ENCODE measurements at regions not wholly inside any gene's neighbourhood (a gene's known extent, or its start where the extent isn't known, plus 50 kb on each side); places are given as distances from the start of the nearest gene placed in this dataset.
"Not testable (repeated sequence)": the region's sequence is repeated elsewhere in the genome, so short reads cannot be mapped to it uniquely, and the experiment has no call there.

GRCh38 chr18:30177056-30177455 is 865.5 kb downstream of the DSC3 start:
- no peak for DNase-seq (ENCODE audit: low read depth, low spot score)

- DNase-seq (ENCODE audit: low read depth, low spot score), result no peak
These were observed 866.8 kb downstream of the DSC3 start for GRCh38 chr18:30175621-30176225.

- DNase-seq (ENCODE audit: low read depth, low spot score), result no peak
These were observed 867.4 kb downstream of the DSC3 start for GRCh38 chr18:30175061-30175574.

DNA sequence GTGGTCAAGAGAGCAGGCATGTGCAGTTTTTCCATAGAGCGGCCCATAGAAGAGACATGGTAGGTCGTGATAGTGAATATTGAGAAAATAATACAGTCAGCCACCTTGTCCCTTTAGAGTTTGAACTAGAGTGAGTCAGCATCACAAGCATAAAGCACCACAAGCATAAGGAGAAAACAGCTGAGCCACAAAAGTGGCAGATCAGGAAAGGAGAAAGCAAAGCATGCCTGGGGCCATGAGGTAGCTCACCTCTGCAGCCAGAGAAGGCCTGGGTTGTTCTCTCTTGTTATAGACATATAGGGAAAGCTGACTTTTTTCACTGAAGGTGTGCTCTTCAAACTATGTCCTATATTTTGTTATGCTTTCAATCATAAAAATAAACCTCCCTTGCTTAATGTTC is 879.0 kb downstream of the DSC3 start:
- no peak for DNase-seq (ENCODE audit: low read depth, low spot score)

- no peak for DNase-seq (ENCODE audit: low read depth, low spot score)
These were observed 882.4 kb downstream of the DSC3 start for GRCh38 chr18:30160124-30160523.

GRCh38 chr18:30150586-30151250 is 891.8 kb downstream of the DSC3 start:
- DNase-seq (ENCODE audit: low read depth, low spot score), result no peak

- no peak for DNase-seq (ENCODE audit: low read depth, low spot score)
These were observed 893.0 kb downstream of the DSC3 start for GRCh38 chr18:30149585-30149984.

DNA sequence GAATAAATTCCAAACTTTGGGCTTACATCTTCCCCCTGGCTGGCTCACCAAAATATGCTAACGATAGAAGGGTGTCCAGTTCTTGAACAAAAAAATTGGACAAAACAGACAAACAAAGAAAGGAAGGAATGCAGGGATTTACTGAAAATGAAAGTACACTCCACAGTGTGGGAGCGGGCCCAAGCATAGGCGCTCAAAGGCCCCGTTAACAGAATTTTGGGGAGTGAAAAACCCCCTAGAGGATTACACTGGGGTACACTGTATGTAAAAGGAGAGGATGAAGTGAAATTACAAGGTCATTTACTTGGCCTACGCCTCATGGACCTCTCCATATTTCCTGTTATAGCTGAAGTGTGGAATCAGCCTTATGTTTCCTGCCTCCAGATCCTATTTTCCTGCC is 899.7 kb downstream of the DSC3 start:
- no peak for DNase-seq (ENCODE audit: low read depth, low spot score)

DNA sequence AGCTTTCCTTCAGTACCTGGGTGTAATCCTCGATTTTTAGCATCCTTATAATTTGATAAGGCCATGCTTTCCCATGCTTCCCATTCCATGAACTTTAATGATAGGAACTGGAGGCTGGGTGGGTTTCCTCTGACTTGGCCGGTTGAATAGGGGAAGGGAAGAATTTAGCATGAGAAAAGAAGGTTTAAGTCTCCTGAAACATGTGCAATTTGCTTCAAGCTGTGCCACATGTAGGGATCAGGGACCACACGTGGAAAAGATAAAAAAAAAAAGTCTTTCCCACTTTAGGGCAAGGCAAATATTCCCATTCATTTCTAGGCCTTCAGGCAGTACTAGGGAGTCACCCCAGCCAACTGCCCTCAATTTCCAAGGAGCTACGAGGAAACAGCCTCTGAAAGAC is 900.3 kb downstream of the DSC3 start:
- no peak for DNase-seq (ENCODE audit: low read depth, low spot score)

GRCh38 chr18:30141506-30141905 is 901.0 kb downstream of the DSC3 start:
- DNase-seq (ENCODE audit: low read depth, low spot score), result not testable (repeated sequence)

- DNase-seq (ENCODE audit: low read depth, low spot score), result no peak
These were observed 902.8 kb downstream of the DSC3 start for GRCh38 chr18:30139631-30140287.

DNA sequence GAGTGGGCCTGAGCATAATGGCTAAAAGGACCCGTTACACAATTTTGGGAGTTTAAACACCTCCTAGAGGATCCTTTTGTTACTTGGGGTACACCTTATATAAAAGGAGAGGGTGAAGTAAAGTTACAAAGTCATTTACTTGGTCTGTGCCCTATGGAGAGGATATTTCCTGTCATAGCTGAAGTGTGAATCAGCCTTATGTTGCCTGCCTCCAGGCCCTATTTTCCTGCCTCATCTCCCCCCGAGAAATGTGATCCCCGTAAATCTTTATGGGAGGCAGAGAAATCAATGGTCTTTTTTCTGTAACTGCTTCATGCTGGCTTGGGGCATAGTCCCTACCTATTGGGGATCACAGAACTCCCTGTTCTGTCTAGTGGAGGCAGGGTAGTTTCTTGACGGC is 906.6 kb downstream of the DSC3 start:
- DNase-seq (ENCODE audit: low read depth, low spot score), result no peak

DNA sequence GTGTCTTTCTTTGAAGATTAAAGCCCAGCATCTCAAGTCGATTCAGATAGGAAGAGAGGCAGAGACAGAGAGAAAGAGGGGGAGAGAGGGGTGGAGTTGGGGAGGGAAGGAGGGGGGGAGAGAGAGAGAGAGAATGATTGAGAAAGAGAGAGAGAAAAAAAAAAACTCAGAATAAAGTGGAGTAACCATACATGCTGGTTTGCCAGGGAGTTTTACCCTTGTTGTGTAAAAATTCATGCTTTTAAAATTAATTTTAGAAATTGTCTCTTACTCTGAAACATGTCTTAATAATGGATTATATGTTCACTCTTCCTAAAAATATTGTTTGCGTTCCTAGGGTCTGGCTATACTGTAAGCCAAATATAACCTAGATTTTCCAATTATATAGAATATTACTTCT is 908.5 kb downstream of the DSC3 start:
- DNase-seq (ENCODE audit: low read depth, low spot score), result no peak

- no peak for DNase-seq (ENCODE audit: low read depth, low spot score)
These were observed 909.6 kb downstream of the DSC3 start for GRCh38 chr18:30132959-30133358.

DNA sequence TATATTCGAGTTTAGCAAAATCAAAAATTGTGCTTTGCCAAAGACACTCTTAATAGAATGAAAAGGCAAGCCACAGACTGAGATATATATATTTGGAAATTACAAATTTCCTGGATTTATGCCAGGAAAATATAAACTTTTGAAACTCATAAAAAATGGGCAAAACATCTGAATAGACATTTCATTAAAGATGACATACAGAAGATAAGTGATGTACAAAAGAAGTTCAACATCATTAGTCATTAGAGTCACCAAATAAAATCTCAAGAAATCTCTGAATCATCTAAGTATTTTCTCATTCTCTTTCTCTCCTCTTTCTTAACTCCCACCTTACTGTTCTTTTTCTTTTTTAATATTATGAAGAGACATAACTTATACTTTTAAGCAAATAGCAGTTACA is 921.1 kb downstream of the DSC3 start:
- DNase-seq (ENCODE audit: low read depth, low spot score), result no peak

DNA sequence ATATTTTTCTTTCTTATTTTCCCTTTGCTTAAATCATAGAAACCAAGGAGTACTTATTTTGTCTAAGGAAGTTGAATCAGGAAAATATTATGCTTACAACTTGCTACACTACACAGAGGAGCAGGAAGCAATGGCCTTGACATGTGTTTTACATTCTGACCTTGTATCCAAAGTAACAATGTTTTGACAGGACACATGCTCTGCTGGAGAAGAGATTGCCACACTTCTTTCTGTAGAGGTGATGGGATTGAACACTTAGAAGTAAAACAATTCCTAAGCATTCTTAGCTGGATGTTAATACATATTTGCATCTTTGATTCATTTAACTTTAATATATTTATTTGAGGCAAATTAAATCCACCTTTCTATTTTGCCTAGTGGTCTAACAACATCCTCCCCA is 929.1 kb downstream of the DSC3 start:
- no peak for DNase-seq (ENCODE audit: low read depth, low spot score)

DNA sequence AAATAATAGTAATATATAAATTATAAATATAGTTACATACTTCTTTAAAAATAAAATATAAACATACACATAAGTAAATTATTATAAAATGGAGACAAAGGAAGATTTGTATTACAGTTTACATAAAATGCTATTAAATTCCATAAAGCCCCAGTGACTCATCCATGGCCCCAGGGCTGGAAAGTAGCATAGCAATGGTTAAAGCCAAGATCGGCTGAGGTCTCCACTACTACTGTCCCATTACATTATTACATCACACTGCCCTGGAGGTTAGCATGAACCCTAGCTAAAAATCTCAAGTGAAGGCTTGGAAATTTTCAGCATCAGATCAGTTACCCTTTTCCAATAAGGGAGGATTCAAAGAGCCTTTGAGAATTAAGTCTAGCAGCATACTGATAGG is 936.2 kb downstream of the DSC3 start:
- no peak for DNase-seq (ENCODE audit: low read depth, low spot score)

DNA sequence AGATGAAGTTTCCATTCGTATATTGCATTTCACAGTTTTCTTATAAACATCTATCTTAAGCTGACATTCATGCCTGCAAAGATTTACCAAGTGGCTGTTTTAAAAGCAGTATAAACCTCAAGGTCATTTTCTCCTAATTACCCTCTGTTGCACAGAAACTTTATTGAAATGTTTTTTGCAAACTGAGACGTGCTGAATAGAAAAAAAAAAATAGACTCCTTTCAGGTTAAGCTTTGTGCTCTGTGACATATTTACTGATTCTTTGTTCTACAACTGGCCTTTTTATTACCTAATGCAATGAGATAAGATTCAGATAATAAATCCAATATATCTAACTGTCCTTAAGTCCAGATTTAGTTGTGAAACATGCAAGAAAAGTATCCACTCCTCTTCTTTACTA is 938.7 kb downstream of the DSC3 start:
- DNase-seq (ENCODE audit: low read depth, low spot score), result no peak

DNA sequence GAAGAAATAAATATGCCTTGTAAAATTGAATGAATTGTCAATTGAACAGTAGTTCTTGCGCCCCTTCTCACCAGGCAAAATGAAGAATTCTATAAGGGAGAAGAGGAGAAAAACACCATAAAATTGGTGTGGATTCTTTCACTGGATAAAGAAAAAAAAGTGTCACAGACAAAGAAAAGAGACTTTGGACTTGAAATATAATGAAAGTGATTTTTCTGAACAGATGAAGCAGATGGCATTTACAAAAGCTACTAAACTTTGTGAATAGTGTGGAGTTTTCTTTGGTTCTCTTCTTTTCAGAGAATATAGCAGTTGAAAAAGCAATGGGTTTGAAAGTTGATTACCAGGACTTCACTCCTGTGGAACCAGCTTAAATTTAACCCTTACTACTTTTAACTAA is 945.7 kb downstream of the DSC3 start:
- DNase-seq (ENCODE audit: low read depth, low spot score), result no peak

GRCh38 chr18:30094556-30094955 is 948.0 kb downstream of the DSC3 start:
- no peak for DNase-seq (ENCODE audit: low read depth, low spot score)

DNA sequence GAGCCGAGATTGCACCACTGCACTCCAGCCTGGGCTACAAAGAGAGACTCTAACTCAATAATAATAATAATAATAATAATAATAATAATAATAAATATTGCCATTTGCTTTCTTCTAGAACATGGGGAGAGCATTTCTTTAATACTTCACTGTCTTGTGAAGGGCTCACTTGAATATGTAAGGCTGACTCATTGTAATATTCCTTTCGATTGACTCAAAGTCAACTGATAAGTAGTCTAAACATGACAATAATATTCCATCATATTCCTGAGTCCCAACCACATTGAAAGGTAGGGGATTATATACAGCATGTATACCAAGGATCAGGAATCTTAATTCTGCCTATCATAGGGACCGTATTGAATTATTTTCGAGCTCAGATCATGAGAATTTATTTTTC is 949.2 kb downstream of the DSC3 start:
- DNase-seq (ENCODE audit: low read depth, low spot score), result no peak

- no peak for DNase-seq (ENCODE audit: low read depth, low spot score)
These were observed 954.1 kb downstream of the DSC3 start for GRCh38 chr18:30088238-30089015.
